DOHH2 (cell line): ENCODE measurements at regions not wholly inside any gene's neighbourhood (a gene's known extent, or its start where the extent isn't known, plus 50 kb on each side); places are given as distances from the start of the nearest gene placed in this dataset.

Source experiments
- H3F3A ChIP-seq: fragments of 200-600 bp; sonication (generic), shearing (Covaris generic); 2 replicates; pipeline ENCODE4 v1.6.0; 2016; ENCODE audit warnings: antibody characterized with exemption, mild to moderate bottlenecking; ENCODE audit not compliant: control insufficient read depth, insufficient read depth
- H3K27ac ChIP-seq: fragments of 200-600 bp; sonication (generic); 2 replicates; pipeline ENCODE4 v1.5.1; 2014; ENCODE audit warnings: low read depth, mild to moderate bottlenecking, low read length, moderate library complexity
- H3K27me3 ChIP-seq: fragments of 200-600 bp; sonication (generic); 2 replicates; pipeline ENCODE4 v1.6.1; 2014; ENCODE audit warnings: mild to moderate bottlenecking, low read length, mixed read lengths; ENCODE audit not compliant: control insufficient read depth
- H3K36me3 ChIP-seq: fragments of 200-600 bp; sonication (generic); 2 replicates; pipeline ENCODE4 v1.6.1; 2014; ENCODE audit warnings: mild to moderate bottlenecking, low read length, moderate library complexity, mixed read lengths; ENCODE audit not compliant: control insufficient read depth
- H3K4me1 ChIP-seq: fragments of 200-600 bp; sonication (generic); 2 replicates; pipeline ENCODE4 v1.6.1; 2014; ENCODE audit warnings: mild to moderate bottlenecking, low read length, mixed read lengths; ENCODE audit not compliant: control insufficient read depth
- H3K4me2 ChIP-seq: fragments of 200-600 bp; sonication (generic); 2 replicates; pipeline ENCODE4 v1.6.0; 2014; ENCODE audit warnings: mild to moderate bottlenecking, low read length, moderate library complexity
- H3K4me3 ChIP-seq: fragments of 200-600 bp; sonication (generic); 2 replicates; pipeline ENCODE4 v1.5.1; 2014; ENCODE audit warnings: mild to moderate bottlenecking, low read length, mixed read lengths
- H3K79me2 ChIP-seq: fragments of 200-600 bp; sonication (generic); 2 replicates; pipeline ENCODE4 v1.6.1; 2014; ENCODE audit warnings: mild to moderate bottlenecking, low read length, mixed read lengths; ENCODE audit not compliant: control insufficient read depth
- H3K9me2 ChIP-seq: fragments of 200-600 bp; sonication (generic); replicated peaks from 2 replicates; pipeline ENCODE4 v1.6.1; 2014; ENCODE audit warnings: mild to moderate bottlenecking, low read length, mixed read lengths; ENCODE audit not compliant: control insufficient read depth
- H3K9me3 ChIP-seq: fragments of 200-600 bp; sonication (generic); 2 replicates; pipeline ENCODE4 v1.6.1; 2014; ENCODE audit warnings: antibody characterized with exemption, low read length, mixed read lengths; ENCODE audit not compliant: control insufficient read depth, insufficient read depth
- H4K20me1 ChIP-seq: fragments of 200-600 bp; sonication (generic); 2 replicates; pipeline ENCODE4 v1.6.0; 2014; ENCODE audit warnings: low read depth, mild to moderate bottlenecking, antibody characterized with exemption, low read length, moderate library complexity; ENCODE audit not compliant: control insufficient read depth, insufficient read depth
- EZH2phosphoT487 ChIP-seq: fragments of 200-600 bp; sonication (generic); IDR thresholded peaks from 2 replicates; pipeline ENCODE4 v1.6.1; 2017; ENCODE audit warnings: borderline replicate concordance, mild to moderate bottlenecking, antibody characterized with exemption, low read length, moderate library complexity, mixed read lengths
- TF ChIP-seq, protein P1 (sequence below): fragments of 200-600 bp; sonication (generic); IDR thresholded peaks from one replicate; pipeline ENCODE4 v1.5.1; 2014; ENCODE audit warnings: antibody characterized with exemption, mild to moderate bottlenecking, low read depth, low read length; ENCODE audit not compliant: poor library complexity, severe bottlenecking

DNA sequence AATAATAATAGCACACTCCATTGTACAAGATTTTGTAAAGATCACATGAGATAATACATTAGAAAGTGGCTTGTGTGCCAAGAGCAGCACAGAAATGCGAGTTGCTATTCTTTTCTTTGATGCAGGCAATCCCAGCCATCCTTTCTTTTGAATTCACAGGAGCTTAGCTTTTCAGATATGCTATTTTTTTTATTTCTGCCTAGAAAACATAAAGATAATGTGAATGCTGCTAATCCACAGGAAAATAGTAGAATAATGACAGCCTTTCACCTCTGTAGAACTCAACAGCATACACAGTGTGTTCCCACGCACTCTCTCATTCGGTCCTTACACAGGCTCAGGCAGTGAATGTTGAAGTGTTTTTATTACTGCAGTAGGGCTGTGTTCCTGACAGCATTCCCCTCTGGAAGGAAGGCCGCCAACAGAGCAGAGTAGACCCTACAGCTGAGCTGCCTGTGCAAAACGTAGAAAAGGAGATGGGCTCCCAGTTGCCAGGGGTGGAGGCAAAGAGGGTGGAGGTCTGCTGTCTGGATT lies 138.8 kb upstream of the TAPT1 start:
- no peaks in the 10 kb centered on the region for H3K9me2 ChIP-seq
- no peaks in the 10 kb centered on the region for H3K4me1 ChIP-seq
- H3K79me2 ChIP-seq: no peaks in the 10 kb centered on the region
- H3F3A ChIP-seq: no peaks in the 10 kb centered on the region
- H4K20me1 ChIP-seq: no peaks in the 10 kb centered on the region
- TF ChIP-seq, protein P1, sequence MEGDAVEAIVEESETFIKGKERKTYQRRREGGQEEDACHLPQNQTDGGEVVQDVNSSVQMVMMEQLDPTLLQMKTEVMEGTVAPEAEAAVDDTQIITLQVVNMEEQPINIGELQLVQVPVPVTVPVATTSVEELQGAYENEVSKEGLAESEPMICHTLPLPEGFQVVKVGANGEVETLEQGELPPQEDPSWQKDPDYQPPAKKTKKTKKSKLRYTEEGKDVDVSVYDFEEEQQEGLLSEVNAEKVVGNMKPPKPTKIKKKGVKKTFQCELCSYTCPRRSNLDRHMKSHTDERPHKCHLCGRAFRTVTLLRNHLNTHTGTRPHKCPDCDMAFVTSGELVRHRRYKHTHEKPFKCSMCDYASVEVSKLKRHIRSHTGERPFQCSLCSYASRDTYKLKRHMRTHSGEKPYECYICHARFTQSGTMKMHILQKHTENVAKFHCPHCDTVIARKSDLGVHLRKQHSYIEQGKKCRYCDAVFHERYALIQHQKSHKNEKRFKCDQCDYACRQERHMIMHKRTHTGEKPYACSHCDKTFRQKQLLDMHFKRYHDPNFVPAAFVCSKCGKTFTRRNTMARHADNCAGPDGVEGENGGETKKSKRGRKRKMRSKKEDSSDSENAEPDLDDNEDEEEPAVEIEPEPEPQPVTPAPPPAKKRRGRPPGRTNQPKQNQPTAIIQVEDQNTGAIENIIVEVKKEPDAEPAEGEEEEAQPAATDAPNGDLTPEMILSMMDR: no peak
- TF ChIP-seq EZH2phosphoT487: no peak
- H3K36me3 ChIP-seq: no peaks in the 10 kb centered on the region
- H3K9me3 ChIP-seq: no peaks in the 10 kb centered on the region
- no peak overlapping the region for H3K27ac ChIP-seq
- no peaks in the 10 kb centered on the region for H3K27me3 ChIP-seq
- H3K4me3 ChIP-seq: no peak overlapping the region
- no peak overlapping the region for H3K4me2 ChIP-seq

DNA sequence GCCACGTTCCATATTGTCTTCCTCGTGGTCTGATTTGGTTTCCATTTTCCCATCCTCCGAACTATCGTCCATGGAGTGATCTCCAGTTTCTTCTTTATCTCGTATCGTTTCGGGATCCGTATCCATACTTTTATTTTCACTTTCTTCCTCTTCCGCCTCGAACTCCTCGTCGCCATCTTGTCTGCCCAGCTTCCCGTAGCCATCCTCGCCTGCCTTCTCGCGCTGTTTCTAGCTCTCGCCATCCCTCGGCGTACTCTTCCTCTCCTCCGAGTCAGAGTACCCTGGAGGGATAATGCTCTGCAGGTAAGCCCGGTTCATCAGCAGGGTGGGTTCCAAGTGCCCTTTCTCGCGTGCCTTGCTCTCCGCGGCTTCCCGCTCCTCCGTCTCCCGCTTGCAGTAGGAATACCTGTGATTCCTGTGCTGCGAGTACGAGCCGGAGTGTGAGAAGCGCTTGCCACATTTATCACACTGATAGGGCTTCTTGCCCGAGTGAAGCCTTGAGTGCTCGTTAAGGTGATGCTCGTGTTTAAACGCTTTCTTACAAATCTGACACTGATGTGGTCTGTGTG lies 134.5 kb upstream of the TAPT1 start:
- H3K27me3 ChIP-seq: no peaks in the 10 kb centered on the region
- no peaks in the 10 kb centered on the region for H3K36me3 ChIP-seq
- no peaks in the 10 kb centered on the region for H3K9me2 ChIP-seq
- TF ChIP-seq, protein P1: no peak
- TF ChIP-seq EZH2phosphoT487: no peak
- H3K4me3 ChIP-seq: no peak overlapping the region
- no peaks in the 10 kb centered on the region for H4K20me1 ChIP-seq
- H3K4me1 ChIP-seq: no peaks in the 10 kb centered on the region
- no peak overlapping the region for H3K27ac ChIP-seq
- no peaks in the 10 kb centered on the region for H3F3A ChIP-seq
- no peak overlapping the region for H3K4me2 ChIP-seq
- H3K79me2 ChIP-seq: no peaks in the 10 kb centered on the region
- H3K9me3 ChIP-seq: no peaks in the 10 kb centered on the region

DNA sequence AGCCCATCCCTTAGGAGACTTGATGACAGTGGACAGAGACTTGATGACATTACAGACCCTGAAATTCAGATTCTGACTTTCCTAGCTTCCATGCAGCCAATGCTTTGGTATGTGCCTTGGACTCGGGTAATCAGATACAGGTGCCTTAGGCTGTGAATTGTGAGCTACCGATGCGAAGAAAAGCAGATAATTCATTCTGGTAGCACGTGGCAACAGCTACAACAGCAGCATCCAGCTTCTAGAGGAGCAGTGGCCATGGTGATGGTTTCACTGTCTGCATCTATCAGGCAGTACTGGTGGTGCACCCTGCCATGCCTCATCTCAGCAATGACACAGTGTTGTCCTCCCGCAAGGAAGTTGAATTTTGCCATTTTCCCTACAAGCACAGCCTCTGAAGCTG lies 126.9 kb upstream of the TAPT1 start:
- no peaks in the 10 kb centered on the region for H3F3A ChIP-seq

More for the DNA sequence above, 126.9 kb upstream of the TAPT1 start:
- H3K4me1 ChIP-seq: no peaks in the 10 kb centered on the region
- H3K4me2 ChIP-seq: no peak overlapping the region
- H3K9me3 ChIP-seq: no peaks in the 10 kb centered on the region
- no peaks in the 10 kb centered on the region for H3K36me3 ChIP-seq
- no peaks in the 10 kb centered on the region for H3K79me2 ChIP-seq
- TF ChIP-seq, protein P1: no peak
- TF ChIP-seq EZH2phosphoT487: no peak
- H3K4me3 ChIP-seq: no peak overlapping the region
- H4K20me1 ChIP-seq: no peaks in the 10 kb centered on the region
- no peaks in the 10 kb centered on the region for H3K9me2 ChIP-seq
- H3K27me3 ChIP-seq: peaks cover 2% of the 10 kb centered on the region; the same call in 1 of the 2 replicates
- H3K27ac ChIP-seq: no peak overlapping the region
